ENCODE measurements at regions not wholly inside any gene's neighbourhood (a gene's known extent, or its start where the extent isn't known, plus 50 kb on each side); places are given as distances from the start of the nearest gene placed in this dataset.
A peak's percentile ranks its signal among the peaks of the same experiment; 100 is the strongest.

- H3K9me3 ChIP-seq (ENCODE audit: low read depth), result no peaks in the 10 kb centered on the region
- no peaks in the 10 kb centered on the region for H3K27me3 ChIP-seq (replicated peaks; ENCODE audit: insufficient read depth)
- no peaks in the 10 kb centered on the region for H4K20me1 ChIP-seq (ENCODE audit: insufficient read depth)
- no peak overlapping the region for H2AFZ ChIP-seq
- no peak overlapping the region for H3K4me2 ChIP-seq (ENCODE audit: unreplicated experiment)
- no peak overlapping the region for H3K9ac ChIP-seq
- no peak overlapping the region for H3K4me3 ChIP-seq
- peaks cover 36% of the 10 kb centered on the region for H3F3A ChIP-seq (ENCODE audit: insufficient read depth)
- H3K9me2 ChIP-seq (ENCODE audit: insufficient read depth), result no peaks in the 10 kb centered on the region
- in situ Hi-C loops (cut with MboI), result no loop called here
- H3K36me3 ChIP-seq (ENCODE audit: low read depth), result no peaks in the 10 kb centered on the region
- TF ChIP-seq EZH2 (IDR thresholded peaks at IDR 0.05; ENCODE audit: insufficient read depth, poor library complexity, severe bottlenecking) (no peak), EZH2phosphoT487 (IDR thresholded peaks at IDR 0.05; ENCODE audit: insufficient read depth, low read depth) (no peak)
- 94 to 95% methylated on average over 6 of the region's 6 CpGs for WGBS, 2 experiments (ENCODE audit: low coverage in 1 of 2, low lambda C conversion rate in 2 of 2, missing lambda C conversion rate in 2 of 2)
- no peaks in the 10 kb centered on the region for H3K79me2 ChIP-seq (ENCODE audit: insufficient read depth)
- no peak for DNase-seq
- peaks cover 44% of the 10 kb centered on the region for H3K4me1 ChIP-seq (ENCODE audit: insufficient read depth)
- H3K27ac ChIP-seq, result no peak overlapping the region
Measured at GRCh38 chr6:137734005-137734874, 132.8 kb upstream of the TNFAIP3 start.

DNA sequence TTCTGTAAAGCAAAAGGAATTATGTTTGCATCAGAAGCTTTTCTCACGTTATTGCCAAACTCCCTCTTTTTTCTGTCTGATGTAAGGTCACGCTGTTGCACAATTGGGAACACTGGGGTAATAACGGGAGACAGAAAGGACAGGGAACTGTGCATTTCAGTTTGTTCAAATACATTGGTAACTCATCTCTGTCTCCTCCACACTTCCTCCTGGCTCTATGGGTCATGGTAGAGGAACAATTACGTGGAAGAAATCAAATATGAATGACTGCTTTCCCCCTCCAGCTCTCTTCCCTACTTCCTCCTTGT, 132.2 kb upstream of the TNFAIP3 start:
- WGBS, 2 experiments (ENCODE audit: low coverage in 1 of 2, low lambda C conversion rate in 2 of 2, missing lambda C conversion rate in 2 of 2), result 82 to 84% methylated on average over 4 of the region's 4 CpGs

DNA sequence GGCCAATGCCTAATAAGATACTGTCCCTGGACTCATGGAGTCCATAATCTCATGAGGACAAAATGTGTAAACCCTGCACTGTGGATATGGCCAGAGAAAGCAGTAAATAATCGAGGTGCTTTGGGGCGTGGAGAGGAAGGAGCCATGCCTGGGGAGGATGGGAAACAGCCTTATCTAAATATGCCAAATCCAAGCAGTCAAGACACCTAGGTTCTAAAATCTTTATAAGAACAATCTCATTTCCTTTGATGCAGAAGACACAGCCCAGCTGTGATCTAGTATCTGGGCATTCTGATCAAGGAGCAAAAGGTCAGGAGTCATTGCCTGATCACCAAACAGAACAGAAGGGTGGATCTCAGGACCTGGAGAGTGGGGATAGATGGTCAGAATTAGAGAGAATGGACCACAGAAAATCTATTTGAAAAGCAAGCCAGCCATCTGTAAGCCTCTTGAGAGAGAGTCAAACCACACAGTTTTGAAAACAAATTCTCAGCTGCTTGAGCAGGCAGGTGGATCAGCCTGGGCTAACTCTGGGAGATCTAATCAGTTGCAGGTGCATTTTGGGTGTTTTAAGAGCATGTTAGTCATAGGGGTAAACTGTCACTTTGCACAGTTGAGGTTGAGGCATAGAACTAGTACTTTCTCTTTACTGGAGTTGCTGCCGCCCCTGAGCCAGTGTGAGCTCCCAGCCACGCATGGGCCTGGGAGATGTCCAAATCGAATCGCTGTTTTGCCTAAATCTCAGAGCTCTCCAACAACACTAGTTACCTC, 130.8 kb upstream of the TNFAIP3 start:
- Histone ChIP-seq H3F3A (ENCODE audit: insufficient read depth) (peaks cover 18% of the 10 kb centered on the region; the same call in 1 of the 2 replicates), H3K4me3 (no peak overlapping the region), H3K27ac (no peak overlapping the region), H3K79me2 (ENCODE audit: insufficient read depth) (no peaks in the 10 kb centered on the region), H3K4me2 (ENCODE audit: unreplicated experiment) (no peak overlapping the region), H3K27me3 (replicated peaks; ENCODE audit: insufficient read depth) (no peaks in the 10 kb centered on the region), H3K9me3 (ENCODE audit: low read depth) (no peaks in the 10 kb centered on the region), H4K20me1 (ENCODE audit: insufficient read depth) (no peaks in the 10 kb centered on the region), H3K9me2 (ENCODE audit: insufficient read depth) (no peaks in the 10 kb centered on the region), H3K9ac (no peak overlapping the region), H3K36me3 (ENCODE audit: low read depth) (no peaks in the 10 kb centered on the region), H2AFZ (no peak overlapping the region), H3K4me1 (ENCODE audit: insufficient read depth) (peaks cover 28% of the 10 kb centered on the region)
- TF ChIP-seq EZH2phosphoT487 (IDR thresholded peaks at IDR 0.05; ENCODE audit: insufficient read depth, low read depth) (no peak), EZH2 (IDR thresholded peaks at IDR 0.05; ENCODE audit: insufficient read depth, poor library complexity, severe bottlenecking) (no peak)
- in situ Hi-C loops (cut with MboI), result no loop called here
- 93 to 99% methylated on average over 6 of the region's 6 CpGs for WGBS, 2 experiments (ENCODE audit: low coverage in 1 of 2, low lambda C conversion rate in 2 of 2, missing lambda C conversion rate in 2 of 2)
- no peak for DNase-seq

More for the DNA sequence above, 132.2 kb upstream of the TNFAIP3 start:
- Histone ChIP-seq H3K4me3 (no peak overlapping the region), H3K4me1 (ENCODE audit: insufficient read depth) (peaks cover 38% of the 10 kb centered on the region), H3K9me3 (ENCODE audit: low read depth) (no peaks in the 10 kb centered on the region), H4K20me1 (ENCODE audit: insufficient read depth) (no peaks in the 10 kb centered on the region), H3K9me2 (ENCODE audit: insufficient read depth) (no peaks in the 10 kb centered on the region), H3K27ac (no peak overlapping the region), H3K79me2 (ENCODE audit: insufficient read depth) (no peaks in the 10 kb centered on the region), H3F3A (ENCODE audit: insufficient read depth) (peaks cover 30% of the 10 kb centered on the region), H3K9ac (no peak overlapping the region), H2AFZ (no peak overlapping the region), H3K4me2 (ENCODE audit: unreplicated experiment) (no peak overlapping the region), H3K36me3 (ENCODE audit: low read depth) (no peaks in the 10 kb centered on the region), H3K27me3 (replicated peaks; ENCODE audit: insufficient read depth) (no peaks in the 10 kb centered on the region)
- no peak for DNase-seq
- in situ Hi-C loops (cut with MboI), result no loop called here
- TF ChIP-seq EZH2phosphoT487 (IDR thresholded peaks at IDR 0.05; ENCODE audit: insufficient read depth, low read depth) (no peak), EZH2 (IDR thresholded peaks at IDR 0.05; ENCODE audit: insufficient read depth, poor library complexity, severe bottlenecking) (no peak)

- Histone ChIP-seq H4K20me1 (ENCODE audit: insufficient read depth) (no peaks in the 10 kb centered on the region), H3K9ac (no peak overlapping the region)
- 50 to 52% methylated on average over 4 of the region's 4 CpGs for WGBS, 2 experiments (ENCODE audit: low coverage in 1 of 2, low lambda C conversion rate in 2 of 2, missing lambda C conversion rate in 2 of 2)
Measured at GRCh38 chr6:137736911-137737310, 130.1 kb upstream of the TNFAIP3 start.

More at GRCh38 chr6:137736911-137737310, 130.1 kb upstream of the TNFAIP3 start:
- Histone ChIP-seq H2AFZ (no peak overlapping the region), H3K4me3 (no peak overlapping the region), H3F3A (ENCODE audit: insufficient read depth) (peaks cover 11% of the 10 kb centered on the region; the same call in 1 of the 2 replicates), H3K27me3 (replicated peaks; ENCODE audit: insufficient read depth) (no peaks in the 10 kb centered on the region), H3K9me2 (ENCODE audit: insufficient read depth) (no peaks in the 10 kb centered on the region), H3K9me3 (ENCODE audit: low read depth) (no peaks in the 10 kb centered on the region), H3K27ac (no peak overlapping the region), H3K4me2 (ENCODE audit: unreplicated experiment) (no peak overlapping the region), H3K36me3 (ENCODE audit: low read depth) (no peaks in the 10 kb centered on the region), H3K79me2 (ENCODE audit: insufficient read depth) (no peaks in the 10 kb centered on the region), H3K4me1 (ENCODE audit: insufficient read depth) (peaks cover 23% of the 10 kb centered on the region)
- peak; percentile 24 for DNase-seq
- in situ Hi-C loops (cut with MboI), result no loop called here
- TF ChIP-seq EZH2 (IDR thresholded peaks at IDR 0.05; ENCODE audit: insufficient read depth, poor library complexity, severe bottlenecking) (no peak), EZH2phosphoT487 (IDR thresholded peaks at IDR 0.05; ENCODE audit: insufficient read depth, low read depth) (no peak)

Data from GM23248 (cell line).